H1 (cell line): ENCODE measurements at regions not wholly inside any gene's neighbourhood (a gene's known extent, or its start where the extent isn't known, plus 50 kb on each side); places are given as distances from the start of the nearest gene placed in this dataset.

Experiments
- CTCF ChIA-PET: fragments of 300-600 bp; sonication (Branson Sonifier 250); formaldehyde crosslinking; loops from one replicate; lab custom pipeline; 2021; ENCODE audit not compliant: partially characterized antibody; lab: Charles Lee
- POLR2A ChIA-PET: fragments of 300-600 bp; sonication (Branson Sonifier 250); formaldehyde crosslinking; loops from one replicate; lab custom pipeline; 2021; ENCODE audit warnings: inconsistent platforms; ENCODE audit not compliant: partially characterized antibody; lab: Charles Lee
- DNase-seq, 2 experiments: peaks; one replicate each; pipeline versions ENCODE4 v3.0.0 to v3.0.0-alpha.2; 2010 to 2022; ENCODE audit warnings: low spot score in 2 of 2, low read depth in 1 of 2, mixed read lengths in 1 of 2
- FAIRE-seq: peaks from 2 replicates; lab custom pipeline; 2011; peaks lifted over from hg19 to GRCh38; lab: Jason Lieb, UNC
- H2AFZ ChIP-seq: 2 replicates; pipeline ENCODE4 v1.8.1; 2012; ENCODE audit warnings: low read length, inconsistent platforms
- H2AK5ac ChIP-seq: 2 replicates; pipeline ENCODE4 v1.6.1; 2013; ENCODE audit warnings: low read depth, low read length
- H2BK120ac ChIP-seq: replicated peaks from 2 replicates; pipeline ENCODE3; 2013; ENCODE audit warnings: low read depth, low read length, inconsistent platforms
- H2BK12ac ChIP-seq: 2 replicates; pipeline ENCODE4 v1.6.1; 2013; ENCODE audit warnings: low read depth, low read length
- H2BK15ac ChIP-seq: 2 replicates; pipeline ENCODE4 v1.6.1; 2013; ENCODE audit warnings: low read length
- H2BK20ac ChIP-seq: 2 replicates; pipeline ENCODE4 v1.6.1; 2013; ENCODE audit warnings: low read length
- H2BK5ac ChIP-seq: 2 replicates; pipeline ENCODE4 v1.6.1; 2013; ENCODE audit warnings: low read depth, low read length
- H3K14ac ChIP-seq: 2 replicates; pipeline ENCODE4 v1.6.1; 2013; ENCODE audit warnings: inconsistent platforms; ENCODE audit not compliant: insufficient read length
- H3K18ac ChIP-seq: 2 replicates; pipeline ENCODE4 v1.6.1; 2013; ENCODE audit warnings: low read length; ENCODE audit errors: extremely low read depth
- H3K23ac ChIP-seq: 2 replicates; pipeline ENCODE4 v1.6.1; 2013; ENCODE audit warnings: inconsistent platforms; ENCODE audit not compliant: insufficient read length
- H3K23me2 ChIP-seq: 2 replicates; pipeline ENCODE4 v1.6.1; 2013; ENCODE audit warnings: low read depth, low read length
- H3K27ac ChIP-seq: 2 replicates; pipeline ENCODE4 v1.6.1; 2011; ENCODE audit warnings: low read depth, low read length, inconsistent platforms
- H3K27me3 ChIP-seq, 4 experiments: replicated peaks in 1 of 4; 1 replicate in 1 of 4; 2 replicates in 3 of 4; pipeline versions ENCODE4 v1.6.1 to v1.8.1; 2011 to 2013; ENCODE audit warnings: low read length in 3 of 4, mild to moderate bottlenecking in 3 of 4, inconsistent platforms in 2 of 4, mixed read lengths in 2 of 4, moderate library complexity in 1 of 4; ENCODE audit not compliant: control insufficient read depth in 3 of 4, insufficient read depth in 3 of 4; ENCODE audit errors: extremely low read depth in 1 of 4
- H3K36me3 ChIP-seq, 4 experiments: 2 replicates each; pipeline versions ENCODE4 v1.6.1 to v1.8.1; 2011 to 2013; ENCODE audit warnings: mild to moderate bottlenecking in 4 of 4, low read length in 3 of 4, moderate library complexity in 2 of 4, control low read depth in 1 of 4, inconsistent platforms in 1 of 4; ENCODE audit not compliant: insufficient read depth in 4 of 4, control insufficient read depth in 2 of 4
- H3K4ac ChIP-seq: replicated peaks from 2 replicates; pipeline ENCODE3; 2013; ENCODE audit warnings: low read length, low read depth, mixed read lengths, inconsistent platforms; ENCODE audit not compliant: insufficient read length
- H3K4me1 ChIP-seq, 4 experiments: replicated peaks in 1 of 4; 1 replicate in 1 of 4; 2 replicates in 3 of 4; pipeline versions ENCODE4 v1.6.1 to v1.8.1; 2011 to 2013; ENCODE audit warnings: low read length in 3 of 4, inconsistent platforms in 2 of 4, mixed read lengths in 1 of 4; ENCODE audit not compliant: insufficient read depth in 4 of 4, control insufficient read depth in 3 of 4
- H3K4me2 ChIP-seq, 2 experiments: 2 replicates each; pipeline versions ENCODE4 v1.6.1 to v1.8.1; 2011 to 2013; ENCODE audit warnings: low read depth in 2 of 2, low read length in 2 of 2, control low read depth in 1 of 2, inconsistent platforms in 1 of 2, mild to moderate bottlenecking in 1 of 2; ENCODE audit not compliant: insufficient read depth in 1 of 2
- H3K4me3 ChIP-seq, 4 experiments: fragments of 200-600, 300-600 bp in 1 of 4; sonication (generic), shearing (Covaris generic), sonication (Bioruptor Twin) in 1 of 4; 2 replicates each; pipeline versions ENCODE4 v1.5.1 to v1.8.1; 2011 to 2016; ENCODE audit warnings: low read length in 4 of 4, low read depth in 3 of 4, control low read depth in 2 of 4, inconsistent platforms in 2 of 4, mild to moderate bottlenecking in 2 of 4, mixed read lengths in 1 of 4, moderate library complexity in 1 of 4; ENCODE audit not compliant: insufficient read depth in 2 of 4; ENCODE audit errors: extremely low read depth in 1 of 4
- H3K56ac ChIP-seq: replicated peaks from 2 replicates; pipeline ENCODE3; 2013; ENCODE audit warnings: low read depth, mild to moderate bottlenecking, mixed read lengths, low read length, inconsistent platforms; ENCODE audit not compliant: insufficient read length
- H3K79me1 ChIP-seq: 2 replicates; pipeline ENCODE4 v1.6.1; 2013; ENCODE audit warnings: low read depth, low read length, control low read depth
- H3K79me2 ChIP-seq, 2 experiments: 2 replicates each; pipeline versions ENCODE4 v1.6.1 to v1.8.1; 2012 to 2013; ENCODE audit warnings: low read length in 2 of 2, mild to moderate bottlenecking in 2 of 2, inconsistent platforms in 1 of 2; ENCODE audit not compliant: insufficient read depth in 2 of 2, control insufficient read depth in 1 of 2
- H3K9ac ChIP-seq, 4 experiments: replicated peaks in 1 of 4; 1 replicate in 1 of 4; 2 replicates in 3 of 4; pipeline versions ENCODE4 v1.6.1 to v1.8.1; 2011 to 2013; ENCODE audit warnings: low read depth in 3 of 4, low read length in 3 of 4, control low read depth in 2 of 4, mild to moderate bottlenecking in 2 of 4, moderate library complexity in 2 of 4, inconsistent platforms in 1 of 4; ENCODE audit errors: extremely low read depth in 1 of 4
- H3K9me3 ChIP-seq, 2 experiments: 2 replicates each; pipeline versions ENCODE4 v1.6.1 to v1.8.1; 2012 to 2013; ENCODE audit warnings: mild to moderate bottlenecking in 2 of 2, moderate library complexity in 2 of 2, control low read depth in 1 of 2, inconsistent platforms in 1 of 2, low read depth in 1 of 2, low read length in 1 of 2, mixed read lengths in 1 of 2; ENCODE audit not compliant: insufficient read depth in 2 of 2
- H4K20me1 ChIP-seq, 2 experiments: replicated peaks in 1 of 2; 2 replicates each; pipeline versions ENCODE3 to v1.8.1; 2011 to 2013; ENCODE audit warnings: inconsistent platforms in 2 of 2, low read length in 2 of 2, mild to moderate bottlenecking in 1 of 2; ENCODE audit not compliant: insufficient read depth in 2 of 2, control insufficient read depth in 1 of 2
- H4K5ac ChIP-seq: 2 replicates; pipeline ENCODE4 v1.6.1; 2013; ENCODE audit warnings: low read length, low read depth, mixed read lengths, inconsistent platforms; ENCODE audit not compliant: insufficient read length
- H4K8ac ChIP-seq: 2 replicates; pipeline ENCODE4 v1.8.0; 2013; ENCODE audit warnings: mild to moderate bottlenecking, moderate library complexity, low read length, inconsistent platforms; ENCODE audit not compliant: insufficient read depth; ENCODE audit errors: extremely low read depth
- H4K91ac ChIP-seq: replicated peaks from 2 replicates; pipeline ENCODE3; 2013; ENCODE audit warnings: low read length, mixed read lengths, inconsistent platforms; ENCODE audit not compliant: insufficient read length
- CBX5 ChIP-seq: fragments of 300-800, 300-1000 bp; sonication (generic); IDR thresholded peaks from 2 replicates; pipeline ENCODE4 v1.7.1; 2016; ENCODE audit warnings: antibody characterized with exemption, low read length, low read depth
- GTF2F1 ChIP-seq: IDR thresholded peaks from 2 replicates; pipeline ENCODE4 v1.6.1; 2012; ENCODE audit warnings: low read depth, low read length, improper control_type of control experiment, borderline replicate concordance
- JUN ChIP-seq: IDR thresholded peaks from 2 replicates; pipeline ENCODE4 v1.6.1; 2011; ENCODE audit warnings: low read depth, mild to moderate bottlenecking, improper control_type of control experiment, low read length
- RFX5 ChIP-seq: IDR thresholded peaks from 2 replicates; pipeline ENCODE4 v1.6.1; 2011; ENCODE audit warnings: low read depth, low read length, improper control_type of control experiment, borderline replicate concordance
- SIRT6 ChIP-seq: IDR thresholded peaks from one replicate; pipeline ENCODE4 v1.7.1; 2012; ENCODE audit warnings: low read length, inconsistent platforms
- SP2 ChIP-seq: IDR thresholded peaks from 2 replicates; pipeline ENCODE4 v1.6.1; 2012; ENCODE audit warnings: mild to moderate bottlenecking, low read length, inconsistent platforms
- SRF ChIP-seq: IDR thresholded peaks from 2 replicates; pipeline ENCODE4 v1.6.1; 2011; ENCODE audit warnings: mild to moderate bottlenecking, low read depth, low read length, moderate library complexity
- YY1 ChIP-seq: IDR thresholded peaks from 2 replicates; pipeline ENCODE4 v1.6.1; 2011; ENCODE audit warnings: low read depth, mild to moderate bottlenecking, low read length
- WGBS, 2 experiments: shearing (Covaris generic) in 1 of 2; methylation state at CpG; one replicate each; pipeline versions ENCODE4 v1.1.6 to v1.1.7; 2013 to 2015; ENCODE audit warnings: low lambda C conversion rate in 2 of 2, mixed read lengths in 2 of 2, inconsistent platforms in 1 of 2, low coverage in 1 of 2, missing lambda C conversion rate in 1 of 2; ENCODE audit not compliant: insufficient replicate concordance in 2 of 2, insufficient coverage in 1 of 2, insufficient read length in 1 of 2; ENCODE audit errors: extremely low coverage in 1 of 2, missing lambda C conversion rate in 1 of 2; 5-methylcytosine and 5-hydroxymethylcytosine counted together

DNA sequence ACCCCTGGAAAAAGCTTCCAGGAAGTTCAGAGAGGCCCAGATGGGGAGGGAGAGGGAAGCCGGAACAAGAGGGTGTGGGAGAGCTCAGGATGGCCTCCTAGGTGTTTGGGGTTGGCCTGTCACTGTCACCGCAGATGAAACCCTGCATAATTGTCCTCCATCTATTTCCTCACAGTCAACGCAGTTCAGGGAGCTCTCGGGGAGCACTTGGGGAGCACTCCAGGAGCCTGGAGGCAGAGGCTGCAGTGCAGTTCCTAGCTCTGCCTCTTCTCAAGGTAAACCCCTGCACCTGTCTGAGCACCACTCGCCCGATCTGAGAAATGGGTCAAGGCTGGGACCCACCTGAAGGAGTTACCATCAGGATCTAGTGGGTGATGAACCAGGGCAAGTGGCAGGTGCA lies 194.6 kb upstream of the LHX5 start:
- Histone ChIP-seq H3K79me2 (no peaks in the 10 kb centered on the region), H3K18ac (no peak overlapping the region), H4K91ac (no peak overlapping the region), H3K4me2 (no peak overlapping the region), H2AK5ac (no peak overlapping the region), H2BK20ac (no peak overlapping the region), H3K79me1 (no peaks in the 10 kb centered on the region), H3K27me3 (no peaks in the 10 kb centered on the region; a peak in 1 of 7 replicates), H2BK5ac (no peak overlapping the region), H3K4ac (no peak overlapping the region), H3K4me3 (no peak overlapping the region), H4K8ac (no peak overlapping the region), H3K9me3 (no peaks in the 10 kb centered on the region), H3K56ac (no peak overlapping the region), H3K23ac (no peak overlapping the region), H3K36me3 (no peaks in the 10 kb centered on the region), H3K14ac (no peak overlapping the region), H3K23me2 (peaks cover 5% of the 10 kb centered on the region; the same call in 1 of the 2 replicates), H3K27ac (no peak overlapping the region), H2AFZ (no peak overlapping the region), H2BK15ac (no peak overlapping the region), H4K20me1 (no peaks in the 10 kb centered on the region), H2BK12ac (no peak overlapping the region), H3K9ac (no peak overlapping the region), H2BK120ac (no peak overlapping the region), H4K5ac (no peak overlapping the region), H3K4me1 (peaks cover 0 to 13% (median 5%) of the 10 kb centered on the region in 4 experiments; a peak in 3 of 7 replicates)
- CTCF ChIA-PET = interaction anchor here (0.8 to 2.9 kb wide), 8 partner anchors 9 to 81 kb away, joined by 3 to 10 read pairs (median 4); no protein-coding TSS in a partner anchor
- FAIRE-seq = no peak
- no peak for DNase-seq
- WGBS, 2 experiments = 89% methylated on average over 4 of the region's 6 CpGs; no CpG with 5 or more reads in 1 of the 2 experiments
- POLR2A ChIA-PET = no interaction called here
- no peak for TF ChIP-seq SRF
- TF ChIP-seq SIRT6 = no peak
- no peak for TF ChIP-seq SP2
- TF ChIP-seq GTF2F1 = no peak
- TF ChIP-seq CBX5 = no peak
- no peak for TF ChIP-seq RFX5
- no peak for TF ChIP-seq YY1
- no peak for TF ChIP-seq JUN
